ENCODE measurements at regions not wholly inside any gene's neighbourhood (a gene's known extent, or its start where the extent isn't known, plus 50 kb on each side); places are given as distances from the start of the nearest gene placed in this dataset.

DNA sequence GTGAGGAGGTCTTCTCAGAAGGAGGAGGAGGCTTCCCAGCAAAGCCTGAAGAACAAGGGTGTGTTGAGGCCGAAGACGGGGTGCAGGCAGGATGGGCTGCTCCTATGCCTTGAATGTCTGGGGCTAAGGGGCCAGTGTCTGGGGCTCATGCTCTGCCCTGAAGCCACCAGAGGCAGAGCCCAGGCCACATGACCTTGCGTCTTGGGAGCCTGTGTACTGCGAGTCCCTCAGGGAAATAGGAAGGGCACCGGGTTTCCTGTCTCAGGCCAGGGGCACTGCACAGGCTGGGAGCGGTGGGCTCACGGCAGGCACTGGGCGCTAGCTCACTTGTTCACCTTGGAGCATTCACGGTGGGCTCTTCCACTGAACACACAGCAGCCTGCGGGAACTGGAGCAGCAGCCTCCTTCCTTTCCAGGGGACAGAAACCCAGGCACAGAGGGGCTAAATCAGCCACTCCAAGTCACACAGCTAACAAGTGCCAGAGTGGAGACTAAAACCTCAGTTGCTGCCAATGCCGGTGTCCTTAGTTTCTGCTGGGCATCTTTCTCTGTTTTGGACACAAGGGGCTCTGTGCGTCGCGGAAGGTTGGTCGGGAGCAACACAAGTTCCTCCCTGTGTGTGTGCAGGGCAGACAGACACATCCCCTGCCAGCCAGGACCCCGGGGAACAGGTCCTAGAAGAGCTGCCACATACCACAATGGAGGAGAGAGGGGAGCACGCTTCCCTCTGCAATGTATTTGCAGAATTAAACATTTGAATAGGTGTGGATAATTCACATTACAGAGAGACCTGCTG, 104.8 kb upstream of the C1orf174 start:
- no peak for TF ChIP-seq YY1 (IDR thresholded peaks at IDR 0.05; ENCODE audit: insufficient read depth, insufficient read length)
- no peak for TF ChIP-seq ZNF274 (IDR thresholded peaks at IDR 0.05; ENCODE audit: low read depth, low read length)
- no peak for TF ChIP-seq SUZ12 (IDR thresholded peaks at IDR 0.05; ENCODE audit: extremely low read depth, insufficient read depth, insufficient read length)

Measured in NT2/D1 (cell line).